Fibroblast of lung (primary cell): ENCODE measurements at regions not wholly inside any gene's neighbourhood (a gene's known extent, or its start where the extent isn't known, plus 50 kb on each side); places are given as distances from the start of the nearest gene placed in this dataset.
"Not testable (repeated sequence)": the region's sequence is repeated elsewhere in the genome, so short reads cannot be mapped to it uniquely, and the experiment has no call there.

Source experiments
- DNase-seq, 2 donors: peaks; one replicate each; pipeline versions ENCODE4 v3.0.0 to v3.0.0-alpha.2; 2010; ENCODE audit warnings: low read depth in 2 of 2
- H2AFZ ChIP-seq: 2 replicates; pipeline ENCODE4 v1.5.1; 2012; ENCODE audit warnings: low read length, control low read depth, inconsistent platforms
- H3K27ac ChIP-seq: 2 replicates; pipeline ENCODE4 v1.5.1; 2011; ENCODE audit warnings: low read length, control low read depth; ENCODE audit not compliant: insufficient read depth
- H3K27me3 ChIP-seq: 2 replicates; pipeline ENCODE4 v1.5.1; 2011; ENCODE audit warnings: mild to moderate bottlenecking, low read length; ENCODE audit not compliant: control insufficient read depth, insufficient read depth
- H3K36me3 ChIP-seq: 2 replicates; pipeline ENCODE4 v1.5.1; 2011; ENCODE audit warnings: low read length; ENCODE audit not compliant: control insufficient read depth, insufficient read depth
- H3K4me1 ChIP-seq: 2 replicates; pipeline ENCODE4 v1.5.1; 2011; ENCODE audit warnings: low read length; ENCODE audit not compliant: control insufficient read depth, insufficient read depth; ENCODE audit errors: extremely low read depth
- H3K4me2 ChIP-seq: 2 replicates; pipeline ENCODE4 v1.5.1; 2011; ENCODE audit warnings: low read length, control low read depth; ENCODE audit not compliant: insufficient read depth; ENCODE audit errors: extremely low read depth
- H3K4me3 ChIP-seq, 4 experiments: fragments of 200-600 bp in 1 of 4; sonication (generic) in 1 of 4; replicated peaks in 1 of 4; 2 replicates each; pipeline ENCODE4 v1.5.1; 2011 to 2016; ENCODE audit warnings: low read length in 4 of 4, low read depth in 3 of 4, mild to moderate bottlenecking in 3 of 4, control low read depth in 2 of 4, inconsistent platforms in 1 of 4, mixed read lengths in 1 of 4; ENCODE audit not compliant: insufficient read depth in 1 of 4; ENCODE audit errors: control extremely low read depth in 1 of 4
- H3K79me2 ChIP-seq: 2 replicates; pipeline ENCODE4 v1.5.1; 2012; ENCODE audit warnings: mild to moderate bottlenecking, low read length, inconsistent platforms; ENCODE audit not compliant: control insufficient read depth, insufficient read depth
- H3K9ac ChIP-seq: 2 replicates; pipeline ENCODE4 v1.5.1; 2011; ENCODE audit warnings: mild to moderate bottlenecking, low read length, control low read depth; ENCODE audit not compliant: insufficient read depth
- H3K9me3 ChIP-seq: 2 replicates; pipeline ENCODE4 v1.5.1; 2012; ENCODE audit warnings: low read depth, low read length; ENCODE audit not compliant: control insufficient read depth, insufficient read depth
- H4K20me1 ChIP-seq: 2 replicates; pipeline ENCODE4 v1.5.1; 2011; ENCODE audit warnings: low read length; ENCODE audit not compliant: control insufficient read depth, insufficient read depth; ENCODE audit errors: extremely low read depth
- EZH2 ChIP-seq: IDR thresholded peaks from 2 replicates; pipeline ENCODE4 v1.5.1; 2012; ENCODE audit warnings: low read length, control low read depth, mild to moderate bottlenecking; ENCODE audit errors: missing control alignments
- TF ChIP-seq, protein P1 (sequence below), 2 donors: IDR thresholded peaks in 1 of 2; conservative IDR thresholded peaks in 1 of 2; 1 replicate in 1 of 2; 2 replicates in 1 of 2; pipeline ENCODE4 v1.5.1; 2011 to 2012; ENCODE audit warnings: low read length in 2 of 2, control low read depth in 1 of 2, inconsistent platforms in 1 of 2, low read depth in 1 of 2, mild to moderate bottlenecking in 1 of 2

DNA sequence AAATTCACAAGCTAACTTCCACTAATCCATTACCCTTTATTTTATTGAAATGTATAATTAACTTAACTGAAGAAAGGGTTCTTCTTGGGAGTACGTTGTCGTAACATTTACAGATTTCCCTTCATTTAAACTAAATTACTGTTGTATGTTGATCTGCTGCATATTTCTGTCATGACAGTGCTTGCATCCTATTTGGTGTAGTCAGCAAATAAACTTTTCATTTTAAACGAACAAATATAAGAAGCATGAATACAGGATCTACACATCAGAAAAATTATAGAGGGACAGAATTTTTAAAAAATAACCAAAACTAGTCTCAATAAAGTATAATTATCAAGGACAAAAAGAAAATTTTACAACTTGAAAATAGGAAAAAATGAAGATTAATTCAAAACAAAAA, 66.5 kb upstream of the ZNF267 start:
- H4K20me1 ChIP-seq, result no peaks in the 10 kb centered on the region
- H3K27me3 ChIP-seq, result no peaks in the 10 kb centered on the region
- no peak overlapping the region for H2AFZ ChIP-seq
- no peak overlapping the region for H3K9ac ChIP-seq
- no peak overlapping the region for H3K4me2 ChIP-seq
- TF ChIP-seq, protein P1, sequence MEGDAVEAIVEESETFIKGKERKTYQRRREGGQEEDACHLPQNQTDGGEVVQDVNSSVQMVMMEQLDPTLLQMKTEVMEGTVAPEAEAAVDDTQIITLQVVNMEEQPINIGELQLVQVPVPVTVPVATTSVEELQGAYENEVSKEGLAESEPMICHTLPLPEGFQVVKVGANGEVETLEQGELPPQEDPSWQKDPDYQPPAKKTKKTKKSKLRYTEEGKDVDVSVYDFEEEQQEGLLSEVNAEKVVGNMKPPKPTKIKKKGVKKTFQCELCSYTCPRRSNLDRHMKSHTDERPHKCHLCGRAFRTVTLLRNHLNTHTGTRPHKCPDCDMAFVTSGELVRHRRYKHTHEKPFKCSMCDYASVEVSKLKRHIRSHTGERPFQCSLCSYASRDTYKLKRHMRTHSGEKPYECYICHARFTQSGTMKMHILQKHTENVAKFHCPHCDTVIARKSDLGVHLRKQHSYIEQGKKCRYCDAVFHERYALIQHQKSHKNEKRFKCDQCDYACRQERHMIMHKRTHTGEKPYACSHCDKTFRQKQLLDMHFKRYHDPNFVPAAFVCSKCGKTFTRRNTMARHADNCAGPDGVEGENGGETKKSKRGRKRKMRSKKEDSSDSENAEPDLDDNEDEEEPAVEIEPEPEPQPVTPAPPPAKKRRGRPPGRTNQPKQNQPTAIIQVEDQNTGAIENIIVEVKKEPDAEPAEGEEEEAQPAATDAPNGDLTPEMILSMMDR (conservative IDR thresholded peaks at IDR 0.05 in 1 of 2, IDR thresholded peaks at IDR 0.05 in 1 of 2; ENCODE audit: low read depth in 1 of 2, low read length in 2 of 2), result no peak
- no peak for DNase-seq
- no peak overlapping the region for H3K27ac ChIP-seq
- H3K4me3 ChIP-seq, result no peak overlapping the region
- H3K4me1 ChIP-seq, result no peaks in the 10 kb centered on the region
- H3K36me3 ChIP-seq, result no peaks in the 10 kb centered on the region
- H3K79me2 ChIP-seq, result no peaks in the 10 kb centered on the region
- H3K9me3 ChIP-seq, result no peaks in the 10 kb centered on the region

DNA sequence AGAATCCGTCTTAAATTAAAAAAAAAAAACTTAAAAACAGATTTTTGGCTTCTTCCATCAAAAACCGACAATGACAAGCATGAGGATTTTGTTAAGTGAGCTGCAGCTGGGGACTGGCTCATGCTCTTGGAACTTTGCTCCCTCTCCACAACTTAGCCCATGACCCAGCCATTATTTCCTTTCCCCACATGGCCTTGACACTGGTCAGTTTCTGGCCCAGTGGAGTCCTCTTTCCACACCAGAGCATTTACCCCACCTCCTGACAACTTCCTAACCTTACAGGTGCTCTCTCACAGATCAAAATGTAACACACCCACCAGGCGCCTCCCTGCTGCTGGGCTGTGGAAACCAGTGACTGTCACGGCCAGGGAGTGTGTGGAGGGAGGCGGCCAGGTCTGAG, 62.7 kb upstream of the ZNF267 start:
- no peak for DNase-seq
- Histone ChIP-seq H4K20me1 (no peaks in the 10 kb centered on the region), H2AFZ (no peak overlapping the region), H3K4me3 (no peak overlapping the region), H3K27ac (no peak overlapping the region), H3K27me3 (no peaks in the 10 kb centered on the region), H3K4me2 (no peak overlapping the region), H3K9me3 (no peaks in the 10 kb centered on the region), H3K79me2 (no peaks in the 10 kb centered on the region), H3K9ac (no peak overlapping the region), H3K36me3 (no peaks in the 10 kb centered on the region), H3K4me1 (no peaks in the 10 kb centered on the region)
- TF ChIP-seq, protein P1 (conservative IDR thresholded peaks at IDR 0.05 in 1 of 2, IDR thresholded peaks at IDR 0.05 in 1 of 2; ENCODE audit: low read depth in 1 of 2, low read length in 2 of 2), result no peak
- TF ChIP-seq EZH2, result no peak

DNA sequence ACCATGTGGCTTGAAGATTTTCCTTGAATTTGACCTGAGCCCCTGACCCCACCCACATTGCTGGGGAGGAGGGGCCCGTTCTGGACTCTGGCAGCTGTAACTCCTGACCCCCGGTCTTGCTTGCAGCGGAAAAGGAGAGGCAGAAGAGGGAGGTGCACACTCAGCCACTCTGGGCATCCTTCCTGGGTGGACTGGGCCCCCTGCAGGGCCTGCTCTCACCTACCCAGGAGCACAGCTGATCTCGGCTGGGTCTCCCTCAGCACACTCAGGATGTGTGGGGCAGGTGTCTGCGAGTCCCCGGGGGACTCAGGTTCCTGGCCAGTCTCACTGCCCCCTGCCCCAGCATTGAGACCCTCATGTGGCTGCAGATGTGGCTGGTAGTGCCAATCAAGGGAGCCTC, 57.5 kb upstream of the ZNF267 start:
- not testable (repeated sequence) for DNase-seq, H4K20me1 ChIP-seq, H3K4me3 ChIP-seq, H3K9ac ChIP-seq, H3K79me2 ChIP-seq, H3K36me3 ChIP-seq, H3K27me3 ChIP-seq, H3K27ac ChIP-seq, H3K4me2 ChIP-seq, H3K9me3 ChIP-seq, H2AFZ ChIP-seq, H3K4me1 ChIP-seq

DNA sequence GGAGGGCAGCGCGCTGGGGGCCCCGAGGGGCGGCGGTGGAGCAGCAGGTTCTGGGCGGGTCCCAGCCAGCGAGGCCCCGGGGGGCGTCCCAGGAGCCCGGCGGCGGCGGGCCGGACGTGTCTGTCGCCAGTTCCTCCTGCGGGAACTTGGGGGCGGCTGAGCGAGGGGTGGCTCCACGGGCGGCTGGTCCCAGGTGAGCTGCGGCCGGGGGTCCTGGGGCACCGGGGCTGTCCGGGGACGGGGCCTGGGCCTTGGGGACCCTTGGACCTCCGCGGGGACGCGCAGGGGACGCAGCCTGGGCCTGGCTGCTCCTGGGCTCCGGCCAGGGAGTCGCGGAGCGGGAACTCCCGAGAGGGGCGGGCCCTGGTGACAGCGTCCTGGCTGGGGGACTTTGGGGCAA, 54.2 kb upstream of the ZNF267 start:
- Histone ChIP-seq H3K27me3 (no peaks in the 10 kb centered on the region), H3K4me3 (no peak overlapping the region), H3K36me3 (no peaks in the 10 kb centered on the region), H3K27ac (no peak overlapping the region), H3K79me2 (no peaks in the 10 kb centered on the region), H3K9ac (no peak overlapping the region), H3K9me3 (no peaks in the 10 kb centered on the region), H4K20me1 (no peaks in the 10 kb centered on the region), H2AFZ (no peak overlapping the region), H3K4me2 (no peak overlapping the region), H3K4me1 (no peaks in the 10 kb centered on the region)
- no peak for TF ChIP-seq EZH2
- TF ChIP-seq, protein P1 (conservative IDR thresholded peaks at IDR 0.05 in 1 of 2, IDR thresholded peaks at IDR 0.05 in 1 of 2; ENCODE audit: low read depth in 1 of 2, low read length in 2 of 2), result no peak
- DNase-seq, result no peak
